Heart left ventricle (tissue), 16 donors: ENCODE measurements at regions not wholly inside any gene's neighbourhood (a gene's known extent, or its start where the extent isn't known, plus 50 kb on each side); places are given as distances from the start of the nearest gene placed in this dataset.

ENCODE experiments used
- ATAC-seq, 4 donors: fragments of 200-7000 bp; cut with Tn5 transposase; one replicate each; pipeline ENCODE4 v1.9.1; 2020 to 2022; ENCODE audit warnings: moderate library complexity in 4 of 4, mild to moderate bottlenecking in 3 of 4, moderate number of reproducible peaks in 1 of 4
- DNase-seq, 5 donors: peaks; one replicate each; pipeline ENCODE4 v3.0.0-alpha.2; 2020
- H3K27ac ChIP-seq, 12 donors: fragments of 200-600 bp; sonication (generic) in 4 of 12; one replicate each; pipeline versions ENCODE4 v1.5.0 to v1.8.0; 2016 to 2022; ENCODE audit warnings: mild to moderate bottlenecking in 2 of 12
- H3K27me3 ChIP-seq, 9 donors: fragments of 200-600 bp; sonication (generic) in 2 of 9; one replicate each; pipeline versions ENCODE4 v1.5.1 to v1.8.0; 2016 to 2022; ENCODE audit warnings: mild to moderate bottlenecking in 3 of 9
- H3K36me3 ChIP-seq, 9 donors: fragments of 200-600 bp; sonication (generic) in 2 of 9; one replicate each; pipeline versions ENCODE4 v1.5.0 to v1.8.0; 2018 to 2022; ENCODE audit warnings: mild to moderate bottlenecking in 2 of 9
- H3K4me1 ChIP-seq, 12 donors: fragments of 200-600 bp; sonication (generic) in 4 of 12; one replicate each; pipeline versions ENCODE4 v1.5.0 to v1.8.0; 2016 to 2022; ENCODE audit warnings: mild to moderate bottlenecking in 3 of 12
- H3K4me3 ChIP-seq, 12 donors: fragments of 200-600 bp; sonication (generic) in 4 of 12; one replicate each; pipeline versions ENCODE4 v1.5.0 to v1.8.0; 2017 to 2022; ENCODE audit warnings: mild to moderate bottlenecking in 9 of 12, moderate library complexity in 4 of 12
- H3K9me3 ChIP-seq, 12 donors: fragments of 200-600 bp; sonication (generic) in 4 of 12; one replicate each; pipeline versions ENCODE4 v1.5.0 to v1.8.0; 2016 to 2022; ENCODE audit warnings: mild to moderate bottlenecking in 1 of 12
- POLR2A ChIP-seq, 2 donors: fragments of 450-650 bp; IDR thresholded peaks; one replicate each; pipeline ENCODE4 v1.6.1; 2017; ENCODE audit warnings: antibody characterized with exemption in 2 of 2, mild to moderate bottlenecking in 2 of 2, moderate library complexity in 2 of 2
- WGBS, 4 donors: extraction: QIAGEN DNeasy Blood & Tissue Kit in 2 of 4; methylation state at CpG; one replicate each; pipeline versions ENCODE4 v1.1.5 to v1.1.7; 2013 to 2018; 5-methylcytosine and 5-hydroxymethylcytosine counted together
- intact Hi-C, 10 donors: fragments of 100-400 bp; cut with DNase I; formaldehyde crosslinking; loops; one replicate each; pipeline versions ENCODE4 v1.11.1 to v1.14.2; 2022
- TF ChIP-seq, protein P1 (sequence below), 12 donors: fragments of 200-600 bp; sonication (generic) in 4 of 12; IDR thresholded peaks; one replicate each; pipeline versions ENCODE4 v1.5.0 to v1.8.0; 2018 to 2022; ENCODE audit warnings: antibody characterized with exemption in 12 of 12, mild to moderate bottlenecking in 5 of 12
- donor health status: ischemic (EF 13 %, LVEDD 7.1; RV severe dilation, severe dysfunction).
- donor health status: healthy with polysubstance abuse.
- donor health status: DM: no; HTN: yes; CAD: no.
- donor health status: DM: no; HTN: no; CAD: no.
- donor health status: ischemic (EF 25% LVEDD 6.9; RV normal size, moderate dysfunction).
- donor health status: ischemic (EF 25% LVEDD 5.7; RV mildly dilated, moderate dysfunction).
- donor health status: healthy.
- donor health status: DM: yes; HTN: yes; CAD: no.
- donor health status: ischemic (EF 35%, LVEDD 5.7; RV mildly dilated, moderate dysfunction).
- donor health status: nonischemic (EF 11% LVEDD 7.7; RV severe dilation, severe dysfunction).
- donor health status: DM: yes; HTN: yes; CAD: no.
- donor health status: PGD.
- donor health status: ischemic (EF 29% LVEDD 5.4; RV normal size, mild dysfunction).
- donor health status: nonischemic (EF 23%, LVEDD 6.1; RV moderate dilation, normal function).

DNA sequence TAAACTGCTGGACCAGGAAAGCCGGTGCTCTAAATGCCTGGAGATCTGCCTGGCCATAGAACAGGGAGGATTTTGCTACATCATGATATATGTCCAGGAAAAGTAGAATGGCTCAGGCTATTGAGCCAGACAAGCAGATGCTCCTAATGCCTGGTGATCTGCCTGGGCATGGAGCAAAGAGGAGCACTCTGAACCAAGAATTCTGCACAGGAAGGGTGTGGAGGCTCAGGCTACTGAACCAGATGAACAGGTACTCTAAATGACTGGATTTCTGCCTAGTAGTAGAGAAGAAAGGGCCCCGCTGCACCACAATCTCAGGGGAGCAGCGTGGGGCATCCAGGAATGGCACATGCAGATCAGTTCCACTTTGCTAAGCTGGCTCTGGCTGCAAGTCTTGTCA, 607.9 kb downstream of the ANKRD50 start:
- TF ChIP-seq POLR2A (IDR thresholded peaks at IDR 0.05) = no peak
- TF ChIP-seq, protein P1, sequence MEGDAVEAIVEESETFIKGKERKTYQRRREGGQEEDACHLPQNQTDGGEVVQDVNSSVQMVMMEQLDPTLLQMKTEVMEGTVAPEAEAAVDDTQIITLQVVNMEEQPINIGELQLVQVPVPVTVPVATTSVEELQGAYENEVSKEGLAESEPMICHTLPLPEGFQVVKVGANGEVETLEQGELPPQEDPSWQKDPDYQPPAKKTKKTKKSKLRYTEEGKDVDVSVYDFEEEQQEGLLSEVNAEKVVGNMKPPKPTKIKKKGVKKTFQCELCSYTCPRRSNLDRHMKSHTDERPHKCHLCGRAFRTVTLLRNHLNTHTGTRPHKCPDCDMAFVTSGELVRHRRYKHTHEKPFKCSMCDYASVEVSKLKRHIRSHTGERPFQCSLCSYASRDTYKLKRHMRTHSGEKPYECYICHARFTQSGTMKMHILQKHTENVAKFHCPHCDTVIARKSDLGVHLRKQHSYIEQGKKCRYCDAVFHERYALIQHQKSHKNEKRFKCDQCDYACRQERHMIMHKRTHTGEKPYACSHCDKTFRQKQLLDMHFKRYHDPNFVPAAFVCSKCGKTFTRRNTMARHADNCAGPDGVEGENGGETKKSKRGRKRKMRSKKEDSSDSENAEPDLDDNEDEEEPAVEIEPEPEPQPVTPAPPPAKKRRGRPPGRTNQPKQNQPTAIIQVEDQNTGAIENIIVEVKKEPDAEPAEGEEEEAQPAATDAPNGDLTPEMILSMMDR (IDR thresholded peaks at IDR 0.05) = no peak
- no peak overlapping the region for H3K27ac ChIP-seq
- DNase-seq (no peak), ATAC-seq (no peak)
- intact Hi-C loops = loop anchor here in 3 of 10 donors (5.0 to 10.0 kb wide), 4 partner anchors 327 to 540 kb away; no protein-coding TSS in a partner anchor
- no peaks in the 10 kb centered on the region for H3K36me3 ChIP-seq
- peaks cover 0 to 29% (median 8%) of the 10 kb centered on the region in 12 donors for H3K9me3 ChIP-seq
- H3K4me3 ChIP-seq = no peak overlapping the region
- 97 to 100% (median 98%) methylated on average over 2 to 3 of the region's 3 CpGs for WGBS, 4 donors
- H3K27me3 ChIP-seq = no peaks in the 10 kb centered on the region
- H3K4me1 ChIP-seq = no peaks in the 10 kb centered on the region

GRCh38 chr4:124105212-124105611, 607.3 kb downstream of the ANKRD50 start:
- Histone ChIP-seq H3K27ac (no peak overlapping the region), H3K9me3 (peaks cover 0 to 29% (median 8%) of the 10 kb centered on the region in 12 donors), H3K4me1 (no peaks in the 10 kb centered on the region), H3K27me3 (no peaks in the 10 kb centered on the region), H3K4me3 (no peak overlapping the region), H3K36me3 (no peaks in the 10 kb centered on the region)
- 40 to 76% (median 48%) methylated on average over 2 of the region's 2 CpGs for WGBS, 4 donors
- TF ChIP-seq, protein P1 (IDR thresholded peaks at IDR 0.05) = no peak
- TF ChIP-seq POLR2A (IDR thresholded peaks at IDR 0.05) = no peak
- intact Hi-C loops = loop anchor here in 3 of 10 donors (5.0 to 10.0 kb wide), 4 partner anchors 328 to 540 kb away; no protein-coding TSS in a partner anchor
- DNase-seq = no peak
- peak in 1 of 4 donors; percentile 50 for ATAC-seq

- Histone ChIP-seq H3K4me3 (no peak overlapping the region), H3K27ac (peak overlapping the region in 6 of 12 donors; percentile 2 to 54 (median 32)), H3K36me3 (no peaks in the 10 kb centered on the region), H3K27me3 (no peaks in the 10 kb centered on the region), H3K9me3 (peaks cover 0 to 6% (median 0%) of the 10 kb centered on the region in 12 donors), H3K4me1 (peaks cover 0 to 18% (median 6%) of the 10 kb centered on the region in 12 donors)
- intact Hi-C loops = loop anchor here in 9 of 10 donors (5.0 to 10.0 kb wide), 20 partner anchors 49 to 1009 kb away; partner anchors contain the start of gene SPRY1 (in 5 of the 9)
- WGBS, 4 donors = 75 to 86% (median 80%) methylated on average over 2 of the region's 2 CpGs
- DNase-seq (no peak), ATAC-seq (no peak)
- TF ChIP-seq, protein P1 (IDR thresholded peaks at IDR 0.05) = no peak
- no peak for TF ChIP-seq POLR2A (IDR thresholded peaks at IDR 0.05)
Observed at GRCh38 chr4:124111411-124111810, 601.1 kb downstream of the ANKRD50 start.

GRCh38 chr4:124111922-124112321, 600.6 kb downstream of the ANKRD50 start:
- intact Hi-C loops = loop anchor here (1.0 to 10.0 kb wide), 24 partner anchors 50 to 1010 kb away; partner anchors contain the start of gene SPRY1 (in 5 of the 10)
- Histone ChIP-seq H3K9me3 (peaks cover 0 to under 1% (median 0%) of the 10 kb centered on the region in 12 donors), H3K4me1 (peaks cover 0 to 18% (median 6%) of the 10 kb centered on the region in 12 donors), H3K27me3 (no peaks in the 10 kb centered on the region), H3K4me3 (no peak overlapping the region), H3K27ac (peak overlapping the region in 6 of 12 donors; percentile 19 to 54 (median 32)), H3K36me3 (no peaks in the 10 kb centered on the region)
- 37 to 48% (median 40%) methylated on average over 2 of the region's 2 CpGs for WGBS, 4 donors
- ATAC-seq = peak; percentile 78 to 96 (median 87)
- peak in 1 of 5 donors; percentile 41 for DNase-seq
- TF ChIP-seq POLR2A (IDR thresholded peaks at IDR 0.05) = no peak
- TF ChIP-seq, protein P1 (IDR thresholded peaks at IDR 0.05) = peak; percentile 54 to 85 (median 78)
